ENCODE measurements at regions not wholly inside any gene's neighbourhood (a gene's known extent, or its start where the extent isn't known, plus 50 kb on each side); places are given as distances from the start of the nearest gene placed in this dataset.

DNA sequence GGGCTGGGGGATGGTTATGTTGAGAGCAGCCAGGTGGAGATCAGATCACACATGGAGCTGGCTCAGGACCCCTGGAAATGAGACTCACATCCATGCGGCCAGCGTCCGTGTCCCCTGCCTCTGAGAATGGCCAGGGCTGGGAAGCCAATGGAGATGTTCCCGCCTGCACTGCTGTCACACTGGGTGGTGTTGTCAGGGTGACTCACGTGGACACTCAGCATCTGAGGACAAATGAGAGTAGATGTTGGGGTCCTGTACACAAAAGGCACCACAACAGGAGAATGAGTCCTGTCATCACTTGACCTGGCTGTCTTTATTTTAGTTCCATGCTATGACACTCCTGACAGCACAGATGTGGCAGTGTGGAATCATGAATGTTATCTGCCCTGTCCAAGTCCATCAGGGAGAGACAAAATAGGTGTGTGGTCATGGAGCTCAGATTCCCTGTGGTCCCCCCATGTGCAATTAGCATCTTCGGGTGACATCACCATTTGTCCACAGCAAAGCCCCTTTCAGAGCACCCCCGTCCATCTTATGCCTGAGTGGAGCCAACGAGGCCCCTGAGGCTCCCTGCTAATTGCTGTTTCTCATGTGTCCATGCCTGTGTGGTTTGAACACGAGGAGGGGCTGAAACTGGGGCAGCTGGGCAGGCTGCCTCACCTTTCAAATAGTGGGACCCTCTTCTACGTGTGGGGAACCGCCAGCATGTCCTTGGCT, 393.5 kb downstream of the AACS start:
- Histone ChIP-seq H3K27ac (no peak overlapping the region), H3K36me3 (no peaks in the 10 kb centered on the region), H3K4me1 (no peaks in the 10 kb centered on the region), H3K4me3 (no peak overlapping the region), H3K27me3 (peaks cover 0 to 3% (median 0%) of the 10 kb centered on the region in 4 donors), H3K9me3 (no peaks in the 10 kb centered on the region)
- intact Hi-C loops (cut with DNase I), result no loop called here
- no peak for TF ChIP-seq POLR2A (IDR thresholded peaks at IDR 0.05)
- TF ChIP-seq, protein P1, sequence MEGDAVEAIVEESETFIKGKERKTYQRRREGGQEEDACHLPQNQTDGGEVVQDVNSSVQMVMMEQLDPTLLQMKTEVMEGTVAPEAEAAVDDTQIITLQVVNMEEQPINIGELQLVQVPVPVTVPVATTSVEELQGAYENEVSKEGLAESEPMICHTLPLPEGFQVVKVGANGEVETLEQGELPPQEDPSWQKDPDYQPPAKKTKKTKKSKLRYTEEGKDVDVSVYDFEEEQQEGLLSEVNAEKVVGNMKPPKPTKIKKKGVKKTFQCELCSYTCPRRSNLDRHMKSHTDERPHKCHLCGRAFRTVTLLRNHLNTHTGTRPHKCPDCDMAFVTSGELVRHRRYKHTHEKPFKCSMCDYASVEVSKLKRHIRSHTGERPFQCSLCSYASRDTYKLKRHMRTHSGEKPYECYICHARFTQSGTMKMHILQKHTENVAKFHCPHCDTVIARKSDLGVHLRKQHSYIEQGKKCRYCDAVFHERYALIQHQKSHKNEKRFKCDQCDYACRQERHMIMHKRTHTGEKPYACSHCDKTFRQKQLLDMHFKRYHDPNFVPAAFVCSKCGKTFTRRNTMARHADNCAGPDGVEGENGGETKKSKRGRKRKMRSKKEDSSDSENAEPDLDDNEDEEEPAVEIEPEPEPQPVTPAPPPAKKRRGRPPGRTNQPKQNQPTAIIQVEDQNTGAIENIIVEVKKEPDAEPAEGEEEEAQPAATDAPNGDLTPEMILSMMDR (IDR thresholded peaks at IDR 0.05), result no peak
- DNase-seq, result no peak
- 75 to 93% methylated on average over 2 of the region's 11 CpGs for WGBS, 2 donors

DNA sequence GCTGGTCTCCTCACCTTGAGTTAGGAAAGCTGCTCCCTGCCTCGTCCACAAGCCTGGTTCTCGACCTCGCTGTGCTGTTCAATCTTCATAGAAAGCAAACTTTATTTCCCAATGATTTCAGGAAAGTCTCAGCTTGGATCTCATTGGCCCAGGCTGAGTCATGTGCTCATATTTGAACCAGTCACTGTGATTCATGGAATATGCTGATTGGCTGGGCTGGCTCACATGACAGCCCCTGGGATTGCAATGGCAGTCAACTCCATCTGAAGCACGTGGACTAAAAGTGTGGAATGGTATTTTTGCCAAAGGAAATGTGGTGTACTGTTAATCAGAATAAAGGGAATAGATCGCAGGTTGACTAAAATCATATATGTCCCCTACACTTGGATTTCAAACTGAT, 396.6 kb downstream of the AACS start:
- 75 to 86% methylated on average over 5 of the region's 5 CpGs for WGBS, 2 donors
- H3K36me3 ChIP-seq, result no peaks in the 10 kb centered on the region
- peaks cover 0 to 2% (median 0%) of the 10 kb centered on the region in 4 donors for H3K27me3 ChIP-seq
- no peaks in the 10 kb centered on the region for H3K9me3 ChIP-seq
- intact Hi-C loops (cut with DNase I), result no loop called here
- no peak overlapping the region for H3K27ac ChIP-seq
- TF ChIP-seq, protein P1 (IDR thresholded peaks at IDR 0.05), result no peak
- no peak for TF ChIP-seq POLR2A (IDR thresholded peaks at IDR 0.05)
- H3K4me1 ChIP-seq, result no peaks in the 10 kb centered on the region
- H3K4me3 ChIP-seq, result no peak overlapping the region
- DNase-seq, result no peak

DNA sequence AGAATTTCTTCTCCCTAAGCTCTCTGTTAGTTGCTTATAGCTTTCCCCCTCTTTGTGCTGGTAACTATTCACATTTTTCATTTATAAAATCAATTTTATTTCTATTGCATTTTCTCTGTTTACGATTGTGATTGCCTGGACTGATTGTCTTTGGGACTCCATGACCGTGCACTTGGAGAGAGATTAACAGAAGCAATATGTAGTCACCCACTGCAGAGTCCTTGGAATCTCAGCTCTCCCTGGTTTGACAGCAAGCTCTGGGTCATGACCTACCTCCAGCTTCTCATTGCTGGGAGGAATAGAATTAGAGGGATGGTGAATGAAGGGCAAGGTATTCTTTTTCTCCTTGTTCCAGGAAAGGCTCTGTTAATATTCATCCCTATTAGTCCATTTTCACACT, 398.2 kb downstream of the AACS start:
- Histone ChIP-seq H3K27me3 (no peaks in the 10 kb centered on the region), H3K27ac (no peak overlapping the region), H3K4me3 (no peak overlapping the region), H3K4me1 (no peaks in the 10 kb centered on the region), H3K36me3 (no peaks in the 10 kb centered on the region), H3K9me3 (no peaks in the 10 kb centered on the region)
- 57 to 74% methylated on average over 2 of the region's 2 CpGs for WGBS, 2 donors
- intact Hi-C loops (cut with DNase I), result no loop called here
- TF ChIP-seq, protein P1 (IDR thresholded peaks at IDR 0.05), result no peak
- no peak for TF ChIP-seq POLR2A (IDR thresholded peaks at IDR 0.05)
- no peak for DNase-seq

DNA sequence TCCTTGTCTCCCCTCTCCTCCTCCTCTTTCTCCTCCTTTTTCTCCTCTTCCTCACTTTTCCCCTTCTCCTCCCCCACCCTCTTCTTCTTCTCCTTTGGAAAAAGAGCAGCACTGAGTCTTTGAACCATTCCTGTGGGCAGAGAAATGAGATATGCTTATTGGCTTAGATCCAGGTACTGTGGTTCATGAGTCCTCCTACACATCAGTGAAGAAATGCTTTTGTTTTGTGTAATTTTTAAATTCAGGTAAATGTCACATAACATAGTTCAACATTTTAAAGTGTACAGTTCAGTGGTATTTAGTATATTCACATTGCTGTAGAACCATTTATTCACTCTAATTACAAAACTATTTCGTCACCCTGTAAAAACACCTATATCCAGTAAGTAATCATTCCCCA, 402.1 kb downstream of the AACS start:
- Histone ChIP-seq H3K27me3 (no peaks in the 10 kb centered on the region), H3K4me1 (no peaks in the 10 kb centered on the region), H3K27ac (no peak overlapping the region), H3K9me3 (no peaks in the 10 kb centered on the region), H3K4me3 (no peak overlapping the region), H3K36me3 (no peaks in the 10 kb centered on the region)
- 64 to 85% methylated on average over 1 of the region's 1 CpG for WGBS, 2 donors
- DNase-seq, result no peak
- TF ChIP-seq, protein P1 (IDR thresholded peaks at IDR 0.05), result no peak
- no peak for TF ChIP-seq POLR2A (IDR thresholded peaks at IDR 0.05)
- intact Hi-C loops (cut with DNase I), result no loop called here

DNA sequence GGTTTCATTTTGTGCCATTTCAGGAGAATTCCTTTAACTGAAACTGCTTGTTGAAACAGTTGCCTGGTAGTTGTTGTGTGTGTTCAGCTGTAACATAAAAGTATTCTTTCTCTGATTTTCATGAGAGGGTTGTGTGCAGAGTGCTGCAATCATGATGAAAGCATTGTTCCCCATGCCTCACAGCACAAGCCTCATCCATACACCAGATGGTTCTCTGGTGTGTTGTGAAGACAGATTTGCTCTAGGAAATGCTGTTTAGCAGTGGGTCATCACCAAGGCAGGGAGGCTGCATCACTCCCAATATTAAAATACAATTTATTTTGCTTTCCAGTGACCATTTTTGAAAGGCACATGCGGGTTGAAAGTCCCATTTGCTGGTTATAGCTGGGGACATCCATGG, 404.4 kb downstream of the AACS start:
- 55 to 89% methylated on average over 1 of the region's 1 CpG for WGBS, 2 donors
- no peak for TF ChIP-seq POLR2A (IDR thresholded peaks at IDR 0.05)
- TF ChIP-seq, protein P1 (IDR thresholded peaks at IDR 0.05), result no peak

More for the DNA sequence above, 404.4 kb downstream of the AACS start:
- Histone ChIP-seq H3K27ac (no peak overlapping the region), H3K9me3 (no peaks in the 10 kb centered on the region), H3K4me1 (no peaks in the 10 kb centered on the region), H3K4me3 (no peak overlapping the region), H3K36me3 (no peaks in the 10 kb centered on the region), H3K27me3 (no peaks in the 10 kb centered on the region)
- no peak for DNase-seq
- intact Hi-C loops (cut with DNase I), result no loop called here
